GM18858 (cell line): ENCODE measurements at regions not wholly inside any gene's neighbourhood (a gene's known extent, or its start where the extent isn't known, plus 50 kb on each side); places are given as distances from the start of the nearest gene placed in this dataset.

Experiments used
- ATAC-seq: cut with Tn5 transposase; IDR thresholded peaks from one replicate; pipeline ENCODE4 v1.9.1; 2021; ENCODE audit not compliant: unreplicated experiment

GRCh38 chr4:156006192-156006591 lies 52.5 kb upstream of the CTSO start:
- no peak for ATAC-seq
